ENCODE measurements at regions not wholly inside any gene's neighbourhood (a gene's known extent, or its start where the extent isn't known, plus 50 kb on each side); places are given as distances from the start of the nearest gene placed in this dataset.

- TF ChIP-seq ZBTB17 (tag by site-specific recombination; IDR thresholded peaks at IDR 0.05) (no peak), PBX3 (CRISPR knock-in tag; IDR thresholded peaks at IDR 0.05) (no peak)
- TF ChIP-seq, protein P1, sequence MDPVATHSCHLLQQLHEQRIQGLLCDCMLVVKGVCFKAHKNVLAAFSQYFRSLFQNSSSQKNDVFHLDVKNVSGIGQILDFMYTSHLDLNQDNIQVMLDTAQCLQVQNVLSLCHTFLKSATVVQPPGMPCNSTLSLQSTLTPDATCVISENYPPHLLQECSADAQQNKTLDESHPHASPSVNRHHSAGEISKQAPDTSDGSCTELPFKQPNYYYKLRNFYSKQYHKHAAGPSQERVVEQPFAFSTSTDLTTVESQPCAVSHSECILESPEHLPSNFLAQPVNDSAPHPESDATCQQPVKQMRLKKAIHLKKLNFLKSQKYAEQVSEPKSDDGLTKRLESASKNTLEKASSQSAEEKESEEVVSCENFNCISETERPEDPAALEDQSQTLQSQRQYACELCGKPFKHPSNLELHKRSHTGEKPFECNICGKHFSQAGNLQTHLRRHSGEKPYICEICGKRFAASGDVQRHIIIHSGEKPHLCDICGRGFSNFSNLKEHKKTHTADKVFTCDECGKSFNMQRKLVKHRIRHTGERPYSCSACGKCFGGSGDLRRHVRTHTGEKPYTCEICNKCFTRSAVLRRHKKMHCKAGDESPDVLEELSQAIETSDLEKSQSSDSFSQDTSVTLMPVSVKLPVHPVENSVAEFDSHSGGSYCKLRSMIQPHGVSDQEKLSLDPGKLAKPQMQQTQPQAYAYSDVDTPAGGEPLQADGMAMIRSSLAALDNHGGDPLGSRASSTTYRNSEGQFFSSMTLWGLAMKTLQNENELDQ (tag by site-specific recombination; IDR thresholded peaks at IDR 0.05; ENCODE audit: low read depth): no peak
Observed at GRCh38 chr6:41483943-41484342, 62.2 kb upstream of the FOXP4 start.
